ENCODE measurements at regions not wholly inside any gene's neighbourhood (a gene's known extent, or its start where the extent isn't known, plus 50 kb on each side); places are given as distances from the start of the nearest gene placed in this dataset.

DNA sequence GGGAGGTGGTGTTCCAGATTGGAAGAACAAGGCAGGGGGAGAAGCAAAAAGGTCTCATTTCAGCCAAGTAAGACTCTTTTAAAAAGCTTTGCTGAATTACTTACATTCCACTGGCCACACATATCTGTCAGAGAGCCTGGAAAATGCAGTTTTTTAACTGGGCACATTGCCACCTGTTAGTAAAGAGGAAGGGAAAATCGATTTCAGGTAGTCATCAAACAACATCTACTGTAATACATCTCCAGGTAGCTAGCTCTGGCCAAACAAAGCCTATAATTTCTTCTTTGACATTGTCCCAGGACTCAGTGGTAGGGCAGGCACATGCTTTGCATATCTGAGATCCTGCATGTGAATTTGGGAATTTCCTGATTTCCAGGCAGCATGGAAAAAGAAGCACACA lies 480.7 kb upstream of the SUCLG2 start (continued):
- TF ChIP-seq, protein P1, sequence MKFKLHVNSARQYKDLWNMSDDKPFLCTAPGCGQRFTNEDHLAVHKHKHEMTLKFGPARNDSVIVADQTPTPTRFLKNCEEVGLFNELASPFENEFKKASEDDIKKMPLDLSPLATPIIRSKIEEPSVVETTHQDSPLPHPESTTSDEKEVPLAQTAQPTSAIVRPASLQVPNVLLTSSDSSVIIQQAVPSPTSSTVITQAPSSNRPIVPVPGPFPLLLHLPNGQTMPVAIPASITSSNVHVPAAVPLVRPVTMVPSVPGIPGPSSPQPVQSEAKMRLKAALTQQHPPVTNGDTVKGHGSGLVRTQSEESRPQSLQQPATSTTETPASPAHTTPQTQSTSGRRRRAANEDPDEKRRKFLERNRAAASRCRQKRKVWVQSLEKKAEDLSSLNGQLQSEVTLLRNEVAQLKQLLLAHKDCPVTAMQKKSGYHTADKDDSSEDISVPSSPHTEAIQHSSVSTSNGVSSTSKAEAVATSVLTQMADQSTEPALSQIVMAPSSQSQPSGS (IDR thresholded peaks at IDR 0.05; ENCODE audit: low read length) = no peak
- no peak for TF ChIP-seq TAF1 (IDR thresholded peaks at IDR 0.05; ENCODE audit: low read depth, low read length)
- no peak for TF ChIP-seq EGR1 (IDR thresholded peaks at IDR 0.05; ENCODE audit: borderline replicate concordance, low read depth, low read length)
- no peak for TF ChIP-seq EZH2 (IDR thresholded peaks at IDR 0.05; ENCODE audit: low read depth, low read length, severe bottlenecking)
- no peak for TF ChIP-seq HDAC6 (IDR thresholded peaks at IDR 0.05; ENCODE audit: low read depth, low read length)
- no peak for TF ChIP-seq CBX5 (IDR thresholded peaks at IDR 0.05; ENCODE audit: low read depth, low read length)
- TF ChIP-seq E2F6 (IDR thresholded peaks at IDR 0.05) = no peak
